HG03342 (cell line): ENCODE measurements at regions not wholly inside any gene's neighbourhood (a gene's known extent, or its start where the extent isn't known, plus 50 kb on each side); places are given as distances from the start of the nearest gene placed in this dataset.
"Not testable (repeated sequence)": the region's sequence is repeated elsewhere in the genome, so short reads cannot be mapped to it uniquely, and the experiment has no call there.

ENCODE experiments used
- ATAC-seq: cut with Tn5 transposase; IDR thresholded peaks from one replicate; pipeline ENCODE4 v1.9.1; 2021; ENCODE audit warnings: mild to moderate bottlenecking, moderate library complexity; ENCODE audit not compliant: unreplicated experiment

GRCh38 chr18:70931942-70932814 lies 643.3 kb downstream of the SOCS6 start:
- ATAC-seq: no peak

- no peak for ATAC-seq
Measured at GRCh38 chr18:70920840-70921374, 632.1 kb downstream of the SOCS6 start.

GRCh38 chr18:70907673-70908072 lies 618.8 kb downstream of the SOCS6 start:
- ATAC-seq: no peak

- ATAC-seq: no peak
Measured at GRCh38 chr18:70892381-70892780, 603.5 kb downstream of the SOCS6 start.

- no peak for ATAC-seq
Measured at GRCh38 chr18:70870292-70870691, 581.4 kb downstream of the SOCS6 start.

- ATAC-seq: no peak
Measured at GRCh38 chr18:70848329-70848728, 559.5 kb downstream of the SOCS6 start.

GRCh38 chr18:70840649-70841048 lies 551.8 kb downstream of the SOCS6 start:
- no peak for ATAC-seq

GRCh38 chr18:70827632-70828031 lies 538.8 kb downstream of the SOCS6 start:
- ATAC-seq: no peak

- ATAC-seq: no peak
Measured at GRCh38 chr18:70826571-70826970, 537.7 kb downstream of the SOCS6 start.

- ATAC-seq: no peak
Measured at GRCh38 chr18:70822691-70823090, 533.8 kb downstream of the SOCS6 start.

GRCh38 chr18:70822117-70822516 lies 533.3 kb downstream of the SOCS6 start:
- no peak for ATAC-seq

- ATAC-seq: no peak
Measured at GRCh38 chr18:70808481-70809056, 519.7 kb downstream of the SOCS6 start.

- peak; percentile 99 for ATAC-seq
Measured at GRCh38 chr18:70781860-70782453, 493.1 kb downstream of the SOCS6 start.

GRCh38 chr18:70766254-70766653 lies 477.4 kb downstream of the SOCS6 start:
- ATAC-seq: not testable (repeated sequence)

GRCh38 chr18:70762812-70763211 lies 474.0 kb downstream of the SOCS6 start:
- no peak for ATAC-seq

- ATAC-seq: no peak
Measured at GRCh38 chr18:70758780-70759179, 469.9 kb downstream of the SOCS6 start.

- ATAC-seq: no peak
Measured at GRCh38 chr18:70754486-70754885, 465.6 kb downstream of the SOCS6 start.

GRCh38 chr18:70732916-70733315 lies 444.1 kb downstream of the SOCS6 start:
- ATAC-seq: no peak

GRCh38 chr18:70732188-70732587 lies 443.3 kb downstream of the SOCS6 start:
- ATAC-seq: no peak

GRCh38 chr18:70720607-70721006 lies 431.8 kb downstream of the SOCS6 start:
- no peak for ATAC-seq

GRCh38 chr18:70709720-70710119 lies 420.9 kb downstream of the SOCS6 start:
- ATAC-seq: no peak

GRCh38 chr18:70709144-70709543 lies 420.3 kb downstream of the SOCS6 start:
- ATAC-seq: no peak
